VCaP (cell line): ENCODE measurements at regions not wholly inside any gene's neighbourhood (a gene's known extent, or its start where the extent isn't known, plus 50 kb on each side); places are given as distances from the start of the nearest gene placed in this dataset.

Experiments
- H3K27ac ChIP-seq: fragments of 450-650 bp; 2 replicates; pipeline ENCODE4 v1.5.1; 2017
- TF ChIP-seq, protein P1 (sequence below): fragments of 450-650 bp; conservative IDR thresholded peaks from 2 replicates; pipeline ENCODE4 v1.5.1; 2017; ENCODE audit warnings: mild to moderate bottlenecking, moderate library complexity

DNA sequence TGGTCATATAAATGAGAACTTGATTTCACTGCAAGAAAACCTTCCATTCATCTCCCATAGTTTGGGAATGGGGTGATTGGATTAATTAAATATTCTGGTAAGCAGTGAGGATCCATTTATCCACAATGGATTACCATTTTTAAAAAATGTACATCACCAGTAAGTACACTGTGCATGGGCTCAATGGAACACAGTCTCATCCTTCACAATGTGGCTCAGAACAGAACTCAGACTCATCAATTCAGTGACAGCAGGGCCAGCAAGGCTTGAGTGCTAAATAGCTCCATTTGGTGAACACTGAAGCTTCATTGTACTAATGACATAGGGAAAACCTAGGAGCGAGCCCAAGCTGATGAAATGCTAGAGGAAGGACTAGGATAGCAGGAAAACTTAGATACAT is 223.8 kb downstream of the CMPK2 start:
- TF ChIP-seq, protein P1, sequence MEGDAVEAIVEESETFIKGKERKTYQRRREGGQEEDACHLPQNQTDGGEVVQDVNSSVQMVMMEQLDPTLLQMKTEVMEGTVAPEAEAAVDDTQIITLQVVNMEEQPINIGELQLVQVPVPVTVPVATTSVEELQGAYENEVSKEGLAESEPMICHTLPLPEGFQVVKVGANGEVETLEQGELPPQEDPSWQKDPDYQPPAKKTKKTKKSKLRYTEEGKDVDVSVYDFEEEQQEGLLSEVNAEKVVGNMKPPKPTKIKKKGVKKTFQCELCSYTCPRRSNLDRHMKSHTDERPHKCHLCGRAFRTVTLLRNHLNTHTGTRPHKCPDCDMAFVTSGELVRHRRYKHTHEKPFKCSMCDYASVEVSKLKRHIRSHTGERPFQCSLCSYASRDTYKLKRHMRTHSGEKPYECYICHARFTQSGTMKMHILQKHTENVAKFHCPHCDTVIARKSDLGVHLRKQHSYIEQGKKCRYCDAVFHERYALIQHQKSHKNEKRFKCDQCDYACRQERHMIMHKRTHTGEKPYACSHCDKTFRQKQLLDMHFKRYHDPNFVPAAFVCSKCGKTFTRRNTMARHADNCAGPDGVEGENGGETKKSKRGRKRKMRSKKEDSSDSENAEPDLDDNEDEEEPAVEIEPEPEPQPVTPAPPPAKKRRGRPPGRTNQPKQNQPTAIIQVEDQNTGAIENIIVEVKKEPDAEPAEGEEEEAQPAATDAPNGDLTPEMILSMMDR = no peak
- no peak overlapping the region for H3K27ac ChIP-seq

DNA sequence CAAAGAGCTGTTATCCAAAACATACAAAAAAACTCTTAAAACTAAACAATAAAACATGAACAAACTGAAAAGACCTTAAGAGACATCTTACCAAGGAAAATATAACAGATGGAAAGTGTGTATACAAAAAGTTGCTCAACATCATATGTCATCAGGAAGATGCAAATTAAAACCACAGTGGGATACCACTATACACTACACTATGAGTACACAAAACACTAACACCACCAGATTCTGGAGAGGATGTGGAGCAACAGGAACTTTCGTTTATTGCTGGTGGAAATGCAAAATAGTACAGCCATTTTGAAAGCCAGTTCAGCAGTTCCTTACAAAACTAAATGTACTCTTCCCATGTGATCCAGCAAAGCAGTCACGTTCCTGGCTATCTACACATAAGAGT is 221.4 kb downstream of the CMPK2 start:
- H3K27ac ChIP-seq = peak overlapping the region; percentile 19; the same call in 1 of the 2 replicates
- TF ChIP-seq, protein P1 = no peak

DNA sequence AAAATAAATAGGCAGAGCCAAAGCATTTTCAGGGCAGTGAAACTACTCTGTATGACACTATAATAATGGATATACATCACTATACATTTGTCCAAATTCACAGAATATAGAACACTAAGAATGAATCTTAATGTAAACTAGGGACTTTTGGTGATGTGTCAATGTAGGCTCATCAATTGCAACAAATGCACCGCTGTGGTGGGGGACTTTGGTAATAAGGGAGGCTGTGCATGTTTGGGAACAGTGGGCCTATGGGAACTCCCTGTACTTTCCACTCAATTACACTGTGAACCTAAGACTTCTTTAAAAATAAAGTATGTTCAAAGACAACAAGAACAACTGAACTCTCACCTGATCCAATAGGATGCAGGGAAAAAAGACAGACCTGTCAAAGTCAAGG is 220.7 kb downstream of the CMPK2 start:
- TF ChIP-seq, protein P1 = no peak
- no peak overlapping the region for H3K27ac ChIP-seq

DNA sequence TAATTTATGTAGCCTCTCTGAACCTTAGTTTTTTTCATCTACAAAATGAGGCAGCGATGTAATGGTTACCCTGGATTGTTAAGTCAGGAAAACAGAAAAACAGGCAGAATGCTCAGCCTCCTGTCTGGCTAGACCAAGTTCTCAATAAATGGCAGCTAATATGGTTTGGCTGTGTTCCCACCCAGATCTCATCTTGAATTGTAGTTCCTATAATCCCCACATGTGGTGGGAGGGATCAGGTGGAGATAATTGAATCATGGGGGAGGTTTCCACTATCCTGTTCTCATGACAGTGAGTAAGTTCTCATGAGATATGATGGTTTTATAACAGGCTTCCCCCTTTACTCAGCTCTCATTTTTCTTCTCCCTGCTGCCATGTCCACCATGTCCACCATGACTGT is 220.0 kb downstream of the CMPK2 start:
- TF ChIP-seq, protein P1 = no peak
- H3K27ac ChIP-seq = no peak overlapping the region

DNA sequence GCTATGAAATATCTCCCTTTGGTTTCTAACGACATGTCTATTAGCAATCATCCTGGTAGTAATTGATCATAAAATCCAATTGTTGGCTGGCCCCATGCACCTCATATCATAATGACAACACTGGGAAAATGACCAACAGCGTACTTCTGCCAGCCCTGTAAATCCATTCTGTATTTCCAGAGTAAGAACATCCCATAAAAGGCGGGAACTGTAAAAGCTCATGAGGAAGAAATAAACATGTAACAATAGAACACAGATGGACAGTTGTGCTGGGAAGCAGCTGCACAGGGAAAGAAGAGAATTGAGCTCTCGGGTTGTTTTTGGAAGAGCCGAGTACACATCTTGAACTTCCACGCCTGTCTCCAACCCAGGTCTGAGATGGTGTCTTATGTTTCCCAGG is 218.7 kb downstream of the CMPK2 start:
- H3K27ac ChIP-seq = peak overlapping the region; percentile 41
- TF ChIP-seq, protein P1 = no peak

DNA sequence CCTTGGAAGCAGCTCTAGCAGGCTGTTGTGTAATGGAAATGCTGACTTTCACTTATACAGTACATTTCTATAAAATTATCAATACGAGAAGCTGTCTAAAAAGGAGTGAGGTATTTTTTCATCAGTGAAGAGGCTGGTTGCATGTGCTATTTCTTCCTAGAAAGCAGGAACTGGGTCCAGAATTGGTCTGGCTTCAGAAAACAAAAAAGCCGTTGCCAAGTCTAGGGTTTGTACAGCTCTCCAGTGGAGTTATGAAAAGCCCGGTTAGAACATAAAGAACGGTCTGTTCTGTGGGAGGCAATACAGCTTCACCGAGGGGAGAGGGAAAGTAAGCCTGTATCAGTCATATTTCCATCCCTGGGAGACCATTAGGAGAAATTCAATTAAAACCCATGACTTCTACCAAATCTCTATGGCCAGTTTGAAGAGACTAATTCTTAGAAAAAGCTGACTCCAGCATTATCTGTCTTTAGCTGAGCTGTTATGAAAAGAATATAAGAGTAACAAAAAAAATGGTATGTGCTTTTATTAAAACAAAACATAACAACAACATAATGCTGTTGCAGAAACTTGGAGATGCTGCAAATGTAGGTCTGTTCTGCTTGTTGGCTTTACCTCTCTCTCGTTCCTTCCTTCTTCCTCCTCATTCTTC is 217.0 kb downstream of the CMPK2 start:
- H3K27ac ChIP-seq = no peak overlapping the region
- TF ChIP-seq, protein P1 = no peak

DNA sequence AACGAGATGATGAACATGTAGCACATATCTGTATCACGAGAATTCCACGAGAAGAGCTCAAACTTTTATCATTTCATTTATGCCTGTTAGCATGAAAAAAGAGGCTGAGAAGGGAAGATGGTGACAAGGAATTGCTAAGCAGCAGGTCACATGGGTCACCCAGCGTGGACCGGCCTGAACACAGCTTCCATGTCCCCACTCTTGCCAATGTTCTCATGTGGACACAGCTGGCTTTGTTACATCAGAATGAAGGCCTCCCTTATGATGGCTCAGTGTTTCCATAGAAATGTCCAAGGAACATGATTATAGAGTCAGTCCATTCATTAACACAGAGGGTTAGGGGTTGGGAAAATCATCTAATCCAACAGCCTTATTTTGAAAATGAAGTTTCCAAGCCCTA is 215.4 kb downstream of the CMPK2 start:
- TF ChIP-seq, protein P1 = no peak
- H3K27ac ChIP-seq = no peak overlapping the region
